OCI-LY3 (cell line): ENCODE measurements at regions not wholly inside any gene's neighbourhood (a gene's known extent, or its start where the extent isn't known, plus 50 kb on each side); places are given as distances from the start of the nearest gene placed in this dataset.

ENCODE experiments used
- CTCF ChIP-seq: fragments of 200-600, 300-600 bp; sonication (generic); IDR thresholded peaks from 2 replicates; pipeline ENCODE4 v1.5.1; 2014; ENCODE audit warnings: antibody characterized with exemption, low read length, low read depth
- EZH2phosphoT487 ChIP-seq: fragments of 200-600 bp; shearing (Covaris generic); IDR thresholded peaks from 2 replicates; pipeline ENCODE4 v1.6.1; 2018; ENCODE audit warnings: antibody characterized with exemption, mixed run types, low read depth

- TF ChIP-seq EZH2phosphoT487 (no peak), CTCF (no peak)
Observed at GRCh38 chr10:118139321-118139720, 92.6 kb upstream of the RAB11FIP2 start.
